ENCODE measurements at regions not wholly inside any gene's neighbourhood (a gene's known extent, or its start where the extent isn't known, plus 50 kb on each side); places are given as distances from the start of the nearest gene placed in this dataset.

GRCh38 chr12:131530422-131530821 lies 180.5 kb upstream of the SFSWAP start:
- TF ChIP-seq GATA3 (IDR thresholded peaks at IDR 0.05; ENCODE audit: low read depth, low read length) (no peak), GATA2 (IDR thresholded peaks at IDR 0.05; ENCODE audit: low read depth, low read length) (no peak)
